ENCODE measurements at regions not wholly inside any gene's neighbourhood (a gene's known extent, or its start where the extent isn't known, plus 50 kb on each side); places are given as distances from the start of the nearest gene placed in this dataset.
A peak's percentile ranks its signal among the peaks of the same experiment; 100 is the strongest.

DNA sequence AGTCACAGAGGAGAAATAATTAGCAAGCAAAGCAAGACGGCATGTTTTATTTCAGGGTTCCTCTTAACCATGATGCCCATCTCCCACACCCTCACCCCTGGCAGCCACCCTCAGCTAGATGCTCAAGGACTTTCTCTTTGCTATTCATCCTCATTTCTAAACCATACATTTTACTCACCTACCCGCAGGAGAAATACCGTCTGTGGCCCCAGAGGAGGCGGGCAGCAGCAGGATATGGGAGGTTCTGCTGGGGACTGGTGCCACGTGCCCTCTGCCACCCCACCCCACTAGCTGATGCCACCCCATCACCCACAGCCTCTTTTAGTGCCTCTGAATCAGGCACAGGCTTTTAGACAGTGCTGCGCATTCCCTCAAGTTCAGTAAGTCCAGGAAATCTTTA lies 168.7 kb upstream of the ITGB1 start:
- DNase-seq (ENCODE audit: low read depth, low spot score): no peak

DNA sequence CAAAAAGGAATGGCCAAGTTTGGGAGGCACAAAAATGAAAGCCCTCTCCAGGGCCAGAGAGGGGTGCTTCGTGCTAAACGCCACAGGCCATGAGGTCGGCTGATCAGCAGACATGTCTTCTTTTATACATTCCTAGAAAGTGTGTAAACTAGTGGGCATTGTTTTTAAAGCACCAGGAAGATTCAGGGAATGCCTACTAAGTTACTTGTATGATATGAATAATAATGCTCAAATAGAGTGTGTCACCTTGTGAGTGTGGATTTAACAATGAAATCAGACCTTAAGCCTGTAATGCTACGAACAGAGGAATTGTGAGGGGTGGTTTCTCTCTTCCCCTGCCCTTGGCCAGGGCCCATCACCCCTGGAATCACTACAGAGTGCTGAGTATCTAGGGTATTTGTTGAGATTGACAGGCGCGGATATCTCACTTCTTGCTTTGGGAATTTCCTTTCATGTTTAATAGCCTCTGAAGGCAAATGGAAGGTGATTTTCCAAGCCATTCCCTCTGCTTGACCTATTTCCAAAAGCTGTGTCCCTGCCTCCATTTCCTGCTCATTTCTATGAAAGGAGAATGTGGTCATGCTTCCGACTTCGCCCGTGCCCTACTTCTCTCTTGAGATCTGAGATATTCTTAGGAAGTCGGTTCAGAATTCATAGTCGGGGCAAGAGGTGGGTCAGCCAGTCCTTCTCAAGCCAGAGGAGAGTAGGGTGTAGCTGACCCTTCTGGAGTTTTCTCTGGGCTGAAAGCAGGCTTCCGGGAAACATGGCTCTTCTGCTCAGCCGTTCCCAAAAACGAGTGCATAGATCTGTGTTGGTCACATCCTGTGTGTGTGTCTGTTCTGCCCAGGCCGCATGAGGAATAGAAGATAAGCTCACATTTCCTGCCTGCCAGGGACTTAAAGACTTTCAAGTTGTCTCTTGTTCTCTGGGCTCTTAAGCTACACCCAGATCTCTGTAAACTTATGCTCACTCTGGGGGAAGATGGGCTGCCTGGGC lies 167.8 kb upstream of the ITGB1 start:
- no peak for DNase-seq (ENCODE audit: low read depth, low spot score)

DNA sequence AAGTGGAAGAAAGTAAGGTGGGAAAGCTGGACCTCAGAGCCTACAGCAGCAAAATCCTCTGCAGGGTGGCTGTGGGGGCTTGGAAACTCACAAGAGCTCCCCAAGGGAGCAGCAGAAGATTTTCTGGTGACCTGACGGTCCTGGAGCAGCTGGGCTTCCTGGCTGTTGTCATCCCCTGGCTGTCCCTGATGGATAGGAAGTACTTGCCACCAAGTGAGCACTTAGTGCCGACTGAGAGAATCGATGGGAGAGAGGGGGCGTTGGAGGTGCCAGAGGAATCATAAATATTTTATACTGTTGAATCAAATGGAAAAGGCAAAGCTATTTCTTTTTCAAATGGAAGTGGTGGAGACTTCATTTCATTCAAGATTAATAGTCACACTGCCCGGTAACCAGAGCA lies 167.1 kb upstream of the ITGB1 start:
- DNase-seq (ENCODE audit: low read depth, low spot score): no peak

GRCh38 chr10:33123680-33124079 lies 165.7 kb upstream of the ITGB1 start:
- DNase-seq (ENCODE audit: low read depth, low spot score): no peak

DNA sequence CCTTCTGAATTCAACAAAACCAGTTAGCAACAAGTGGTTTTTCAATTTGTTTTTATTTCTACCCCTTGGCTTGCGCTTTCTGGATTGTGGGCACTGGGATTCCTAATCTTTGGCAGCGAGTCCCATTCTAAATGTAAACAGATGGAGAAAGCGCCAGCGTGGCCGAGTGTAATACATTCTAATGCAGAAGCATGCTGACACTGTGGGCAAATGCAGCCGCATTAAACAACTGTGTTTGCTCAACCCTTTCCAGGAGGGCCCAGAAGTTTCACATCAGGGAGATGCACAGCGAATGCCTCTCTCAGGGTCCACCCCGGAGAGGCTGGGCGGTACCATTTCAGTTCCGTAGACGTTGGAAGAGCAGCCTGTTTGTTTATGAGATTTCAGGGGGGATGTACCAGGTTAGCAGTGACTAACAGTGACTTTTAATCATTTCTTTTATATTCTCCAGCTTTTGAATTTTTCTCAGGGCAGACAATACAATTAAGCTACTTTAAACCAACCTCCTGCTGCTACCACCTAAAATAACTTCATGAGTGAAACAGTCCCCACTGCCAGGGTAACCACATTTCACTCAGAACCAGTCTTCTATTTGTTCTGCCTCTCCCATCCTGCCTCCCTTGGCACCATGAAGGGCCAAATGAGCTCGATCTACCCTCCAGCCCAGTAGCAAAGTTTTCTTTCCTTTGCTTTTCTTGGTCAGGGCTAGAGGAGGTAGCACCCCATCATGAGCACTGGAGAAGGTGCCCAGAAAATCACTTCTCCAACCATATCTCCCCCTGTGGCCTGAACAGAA lies 164.2 kb upstream of the ITGB1 start:
- DNase-seq (ENCODE audit: low read depth, low spot score): peak; percentile 93

DNA sequence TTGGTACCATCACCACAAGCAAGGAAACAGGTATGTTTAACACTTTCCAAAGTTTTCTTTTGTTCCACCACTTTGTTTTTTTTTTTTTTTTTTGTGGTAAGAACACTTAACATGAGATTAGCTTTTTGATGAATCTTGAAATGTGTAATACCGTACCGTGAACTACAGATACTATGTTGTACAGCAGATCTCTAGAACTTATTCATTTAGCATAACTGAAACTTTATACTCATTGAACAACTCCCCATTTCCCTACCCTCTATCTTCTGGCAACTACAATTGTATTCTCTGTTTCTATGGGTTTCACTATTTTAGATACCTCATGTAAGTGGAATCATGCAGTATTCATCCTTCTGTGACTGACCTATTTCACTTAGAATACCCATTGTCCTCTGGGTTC lies 162.7 kb upstream of the ITGB1 start:
- no peak for DNase-seq (ENCODE audit: low read depth, low spot score)

- DNase-seq (ENCODE audit: low read depth, low spot score): no peak
Measured at GRCh38 chr10:33120275-33120674, 162.2 kb upstream of the ITGB1 start.

- DNase-seq (ENCODE audit: low read depth, low spot score): no peak
Measured at GRCh38 chr10:33117816-33118215, 159.8 kb upstream of the ITGB1 start.

GRCh38 chr10:33117230-33117629 lies 159.2 kb upstream of the ITGB1 start:
- DNase-seq (ENCODE audit: low read depth, low spot score): no peak

- DNase-seq (ENCODE audit: low read depth, low spot score): no peak
Measured at GRCh38 chr10:33115738-33116719, 158.0 kb upstream of the ITGB1 start.

DNA sequence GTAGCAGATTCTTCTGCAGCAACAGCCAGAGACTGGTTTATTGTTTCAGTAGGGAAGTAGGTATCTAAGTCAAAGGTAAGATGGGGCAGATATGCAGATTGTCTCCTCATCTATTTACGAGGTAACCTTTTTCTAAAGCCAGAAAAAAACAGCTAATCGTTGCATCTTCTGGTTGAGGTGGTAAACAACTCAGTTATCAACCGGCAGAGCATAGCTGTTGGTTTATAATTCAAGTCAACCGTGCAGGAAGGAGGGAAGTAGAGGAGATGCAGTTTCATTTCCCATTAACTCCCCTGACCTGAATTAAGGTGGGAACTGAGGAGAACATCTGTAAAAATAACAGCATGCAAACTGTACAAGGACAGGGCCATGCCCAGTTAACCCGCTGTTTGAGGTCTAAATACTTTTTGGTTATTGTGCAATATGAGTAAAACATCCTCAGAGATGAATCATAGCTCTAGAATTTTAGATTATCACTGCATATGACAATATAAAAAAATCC lies 156.5 kb upstream of the ITGB1 start:
- DNase-seq (ENCODE audit: low read depth, low spot score): no peak

GRCh38 chr10:33113466-33113865 lies 155.4 kb upstream of the ITGB1 start:
- DNase-seq (ENCODE audit: low read depth, low spot score): no peak

DNA sequence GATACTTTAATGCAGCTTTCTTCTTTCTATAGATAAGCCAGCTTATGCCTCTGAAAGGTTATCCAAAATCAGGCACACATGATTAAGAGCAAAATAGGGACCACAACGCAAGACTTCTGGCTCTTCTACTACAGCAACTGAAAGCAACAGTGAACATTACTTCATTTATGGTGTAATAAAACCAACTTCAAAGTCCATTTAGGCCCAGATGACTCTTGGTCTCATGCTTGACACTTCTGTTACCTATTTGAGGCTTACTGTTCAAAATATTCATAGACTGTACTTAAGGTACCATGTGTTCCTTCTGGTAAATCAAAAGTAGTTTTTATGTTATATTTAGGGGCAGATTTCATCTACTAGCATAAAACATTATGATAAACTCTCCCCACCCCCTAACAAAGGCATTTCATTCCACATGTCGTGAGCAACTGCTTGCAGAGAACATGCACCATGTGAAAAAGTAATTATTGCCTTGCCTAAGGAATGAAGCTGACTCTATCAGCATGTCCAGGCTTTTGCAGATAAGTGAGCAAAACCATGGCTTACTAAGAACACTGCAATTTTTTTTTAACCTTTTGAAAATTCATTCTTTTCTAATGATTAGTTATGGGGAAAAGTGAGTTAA lies 154.9 kb upstream of the ITGB1 start:
- DNase-seq (ENCODE audit: low read depth, low spot score): no peak

- no peak for DNase-seq (ENCODE audit: low read depth, low spot score)
Measured at GRCh38 chr10:33111488-33112051, 153.5 kb upstream of the ITGB1 start.

GRCh38 chr10:33109788-33110469 lies 151.9 kb upstream of the ITGB1 start:
- no peak for DNase-seq (ENCODE audit: low read depth, low spot score)

GRCh38 chr10:33109384-33109783 lies 151.4 kb upstream of the ITGB1 start:
- DNase-seq (ENCODE audit: low read depth, low spot score): no peak

DNA sequence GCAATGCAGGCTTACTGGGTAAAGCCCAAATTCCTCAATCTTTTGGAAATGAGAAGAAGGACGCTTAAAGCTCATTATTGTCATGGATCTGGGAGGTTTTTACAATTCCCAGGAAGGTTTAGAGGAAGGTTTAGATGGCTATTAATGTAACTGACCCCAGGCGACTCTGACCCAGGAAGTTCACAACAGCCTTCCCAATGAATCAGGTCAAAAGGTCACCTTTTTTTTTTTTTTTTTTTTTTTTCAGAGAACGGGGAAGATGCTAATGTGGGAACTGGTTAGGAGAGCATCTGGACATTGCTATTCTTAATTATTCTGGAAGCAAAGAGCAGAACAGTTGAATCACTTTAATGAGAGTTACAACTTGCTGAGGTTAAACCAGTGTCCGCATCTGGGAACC lies 149.9 kb upstream of the ITGB1 start:
- no peak for DNase-seq (ENCODE audit: low read depth, low spot score)

- DNase-seq (ENCODE audit: low read depth, low spot score): no peak
Measured at GRCh38 chr10:33106767-33107166, 148.7 kb upstream of the ITGB1 start.

GRCh38 chr10:33103863-33104379 lies 145.9 kb upstream of the ITGB1 start:
- no peak for DNase-seq (ENCODE audit: low read depth, low spot score)

- no peak for DNase-seq (ENCODE audit: low read depth, low spot score)
Measured at GRCh38 chr10:33102071-33102470, 144.0 kb upstream of the ITGB1 start.
